ENCODE measurements at regions not wholly inside any gene's neighbourhood (a gene's known extent, or its start where the extent isn't known, plus 50 kb on each side); places are given as distances from the start of the nearest gene placed in this dataset.

- TF ChIP-seq CTCF (IDR thresholded peaks at IDR 0.05) = no peak
- no peak for TF ChIP-seq POLR2A (IDR thresholded peaks at IDR 0.05)
These were observed 139.4 kb upstream of the OSMR start for GRCh38 chr5:38706376-38706775.
